IPS DF 4.7 (cell line): ENCODE measurements at regions not wholly inside any gene's neighbourhood (a gene's known extent, or its start where the extent isn't known, plus 50 kb on each side); places are given as distances from the start of the nearest gene placed in this dataset.
"Not testable (repeated sequence)": the region's sequence is repeated elsewhere in the genome, so short reads cannot be mapped to it uniquely, and the experiment has no call there.

Experiments
- DNase-seq: peaks from one replicate; pipeline ENCODE4 v3.0.0-alpha.2; 2013; ENCODE audit warnings: low spot score; ENCODE audit errors: extremely low read depth

GRCh38 chr2:163198007-163198406 is 359.4 kb upstream of the KCNH7 start:
- no peak for DNase-seq

GRCh38 chr2:163191372-163191771 is 352.8 kb upstream of the KCNH7 start:
- DNase-seq: no peak

- no peak for DNase-seq
These were observed 349.6 kb upstream of the KCNH7 start for GRCh38 chr2:163187995-163188655.

GRCh38 chr2:163187119-163187518 is 348.6 kb upstream of the KCNH7 start:
- DNase-seq: no peak

GRCh38 chr2:163185160-163185559 is 346.6 kb upstream of the KCNH7 start:
- DNase-seq: no peak

- DNase-seq: no peak
These were observed 344.3 kb upstream of the KCNH7 start for GRCh38 chr2:163182764-163183354.

- DNase-seq: no peak
These were observed 339.0 kb upstream of the KCNH7 start for GRCh38 chr2:163177592-163177991.

- no peak for DNase-seq
These were observed 336.7 kb upstream of the KCNH7 start for GRCh38 chr2:163175294-163175693.

GRCh38 chr2:163173591-163173990 is 335.0 kb upstream of the KCNH7 start:
- DNase-seq: no peak

GRCh38 chr2:163171786-163172530 is 333.4 kb upstream of the KCNH7 start:
- no peak for DNase-seq

- DNase-seq: no peak
These were observed 319.4 kb upstream of the KCNH7 start for GRCh38 chr2:163157891-163158496.

- DNase-seq: no peak
These were observed 318.8 kb upstream of the KCNH7 start for GRCh38 chr2:163157411-163157810.

GRCh38 chr2:163155925-163156324 is 317.4 kb upstream of the KCNH7 start:
- DNase-seq: no peak

GRCh38 chr2:163155279-163155883 is 316.8 kb upstream of the KCNH7 start:
- peak; percentile 16 for DNase-seq

GRCh38 chr2:163142618-163143017 is 304.1 kb upstream of the KCNH7 start:
- DNase-seq: no peak

GRCh38 chr2:163138947-163139346 is 300.4 kb upstream of the KCNH7 start:
- DNase-seq: no peak

GRCh38 chr2:163135256-163135655 is 296.7 kb upstream of the KCNH7 start:
- DNase-seq: no peak

GRCh38 chr2:163133602-163134001 is 295.0 kb upstream of the KCNH7 start:
- DNase-seq: no peak

GRCh38 chr2:163132850-163133249 is 294.3 kb upstream of the KCNH7 start:
- DNase-seq: no peak

- DNase-seq: not testable (repeated sequence)
These were observed 293.6 kb upstream of the KCNH7 start for GRCh38 chr2:163132207-163132606.

- DNase-seq: no peak
These were observed 285.0 kb upstream of the KCNH7 start for GRCh38 chr2:163123526-163123925.

- DNase-seq: no peak
These were observed 283.7 kb upstream of the KCNH7 start for GRCh38 chr2:163122257-163122656.
